ENCODE measurements at regions not wholly inside any gene's neighbourhood (a gene's known extent, or its start where the extent isn't known, plus 50 kb on each side); places are given as distances from the start of the nearest gene placed in this dataset.

DNA sequence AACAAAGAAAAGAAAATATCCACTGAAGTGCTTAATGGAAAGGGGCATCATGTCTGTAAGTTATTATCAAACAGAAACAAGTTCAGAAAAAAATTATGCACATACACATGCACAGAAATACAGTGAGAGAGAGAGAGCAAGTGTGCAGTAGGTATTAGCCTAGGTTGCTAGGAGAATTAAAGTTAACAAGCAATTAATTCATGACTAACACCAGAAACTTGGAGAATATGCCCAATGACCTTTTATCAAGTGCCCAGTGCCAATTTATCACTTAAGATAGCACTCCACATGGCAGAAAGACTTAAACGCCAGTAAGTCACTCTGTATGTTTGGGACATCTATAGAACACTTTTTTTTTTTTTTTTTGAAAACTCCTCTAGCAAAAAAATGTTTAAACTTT lies 56.2 kb upstream of the SLC16A1 start:
- TF ChIP-seq LEF1 (IDR thresholded peaks at IDR 0.05; ENCODE audit: borderline replicate concordance): no peak
- TF ChIP-seq HDGF (IDR thresholded peaks at IDR 0.05; ENCODE audit: borderline replicate concordance): no peak
- no peak for TF ChIP-seq SP1 (IDR thresholded peaks at IDR 0.05)
- no peak for TF ChIP-seq ZNF384 (IDR thresholded peaks at IDR 0.05)
- no peak for TF ChIP-seq PKNOX1 (IDR thresholded peaks at IDR 0.05)
- no peak for TF ChIP-seq NFRKB (IDR thresholded peaks at IDR 0.05)
